ENCODE measurements at regions not wholly inside any gene's neighbourhood (a gene's known extent, or its start where the extent isn't known, plus 50 kb on each side); places are given as distances from the start of the nearest gene placed in this dataset.

DNA sequence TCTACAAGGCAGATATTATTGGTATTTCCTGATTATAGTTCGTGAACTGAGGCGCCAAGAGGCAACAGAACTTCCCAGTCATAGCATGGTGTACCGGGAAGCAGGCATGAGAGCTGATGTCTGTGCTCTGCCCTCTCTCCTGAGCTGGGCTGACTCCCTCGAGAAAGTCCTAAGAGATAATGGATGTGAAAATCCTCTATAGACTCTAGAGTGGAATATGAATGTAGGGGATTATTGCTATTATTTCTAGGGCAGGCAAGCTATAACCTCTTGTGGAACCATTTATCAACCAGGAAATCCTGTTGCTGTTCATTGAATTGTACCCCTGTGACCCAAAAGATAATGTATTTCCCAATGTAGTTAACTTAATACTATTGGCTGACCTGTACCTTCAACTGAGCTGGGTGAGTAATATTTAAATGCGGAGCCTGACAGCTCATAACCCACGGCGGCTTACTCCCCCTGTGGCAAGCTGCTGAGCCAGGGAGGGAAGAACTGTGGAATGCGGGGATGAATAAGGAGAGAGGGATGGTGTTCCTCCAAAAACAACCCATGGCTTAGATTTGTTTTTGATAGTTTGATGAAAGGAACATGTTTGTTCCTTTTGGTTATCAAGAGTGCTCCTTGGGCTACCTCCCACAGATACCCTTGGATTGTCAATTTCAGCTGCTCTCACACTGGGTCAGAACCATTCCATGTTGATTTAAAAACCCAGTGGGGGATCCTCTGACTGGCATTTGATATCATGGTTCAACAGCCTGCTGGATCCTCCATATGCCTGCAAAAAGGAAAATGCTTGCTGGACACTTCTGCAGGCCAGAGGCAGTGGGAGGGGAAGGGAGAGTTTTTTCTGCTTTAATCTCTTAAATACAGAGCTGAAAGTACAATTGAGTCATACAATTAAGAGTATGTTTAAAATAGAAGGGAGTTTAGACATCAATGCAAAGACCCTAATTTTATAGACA lies 339.0 kb upstream of the BOD1L1 start:
- H3K36me3 ChIP-seq: no peaks in the 10 kb centered on the region
- H3K27me3 ChIP-seq: no peaks in the 10 kb centered on the region
- peaks cover 4% of the 10 kb centered on the region for H3K27me3 Mint-ChIP-seq (ENCODE audit: insufficient read depth, low read depth)
- H3K4me1 Mint-ChIP-seq: peaks cover 14% of the 10 kb centered on the region
- TF ChIP-seq EZH2phosphoT487 (IDR thresholded peaks at IDR 0.05): no peak
- no peak for TF ChIP-seq CTCF (IDR thresholded peaks at IDR 0.05)
- no peak for TF ChIP-seq EZH2 (IDR thresholded peaks at IDR 0.05)
- H3K9ac ChIP-seq: no peak overlapping the region
- H4K20me1 ChIP-seq (ENCODE audit: low read depth): no peaks in the 10 kb centered on the region
- no peak overlapping the region for H2AFZ ChIP-seq (replicated peaks)
- H3K4me1 ChIP-seq: no peaks in the 10 kb centered on the region
- H3K4me2 ChIP-seq: no peak overlapping the region
- H3K4me3 ChIP-seq: no peak overlapping the region
- no peaks in the 10 kb centered on the region for H3K9me3 ChIP-seq (ENCODE audit: low read depth)
- H3K79me2 ChIP-seq (ENCODE audit: low read depth): no peaks in the 10 kb centered on the region
- H3K27ac ChIP-seq: no peak overlapping the region
- H3K4me3 Mint-ChIP-seq: no peak overlapping the region
- H3K36me3 Mint-ChIP-seq: no peaks in the 10 kb centered on the region
- H3K9me3 Mint-ChIP-seq: no peaks in the 10 kb centered on the region
- no peaks in the 10 kb centered on the region for H3F3A ChIP-seq (ENCODE audit: low read depth)
- H3K27ac Mint-ChIP-seq: no peak overlapping the region
- DNase-seq (ENCODE audit: low spot score): no peak

DNA sequence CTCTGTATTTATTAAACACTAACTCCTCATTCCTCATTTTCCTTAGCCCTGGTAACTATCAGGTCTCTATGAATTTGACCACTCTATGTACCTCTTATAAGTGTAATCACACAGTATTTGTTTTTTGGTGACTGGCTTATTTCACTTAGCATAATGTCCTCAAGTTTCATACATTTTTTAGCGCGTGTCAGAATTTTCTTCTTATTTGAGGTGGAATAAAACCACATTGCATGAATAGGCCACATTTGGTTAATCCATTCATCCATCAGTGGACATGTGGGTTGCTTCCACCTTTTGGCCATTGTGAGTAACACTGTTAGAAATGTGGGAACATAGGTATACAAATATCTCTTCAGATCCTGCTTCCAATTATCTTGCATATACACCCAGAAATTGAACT lies 341.2 kb upstream of the BOD1L1 start:
- H3K27ac Mint-ChIP-seq: no peak overlapping the region

GRCh38 chr4:13970349-13970748 lies 342.8 kb upstream of the BOD1L1 start:
- no peak overlapping the region for H3K9ac ChIP-seq
- no peak overlapping the region for H3K4me3 Mint-ChIP-seq
- H3K4me3 ChIP-seq: no peak overlapping the region
- H3K9me3 ChIP-seq (ENCODE audit: low read depth): no peaks in the 10 kb centered on the region
- H3K4me1 ChIP-seq: no peaks in the 10 kb centered on the region
- no peak overlapping the region for H2AFZ ChIP-seq (replicated peaks)
- H3K27ac Mint-ChIP-seq: no peak overlapping the region
- H3K79me2 ChIP-seq (ENCODE audit: low read depth): no peaks in the 10 kb centered on the region
- no peaks in the 10 kb centered on the region for H3K36me3 Mint-ChIP-seq
- H3K4me2 ChIP-seq: no peak overlapping the region
- H3K4me1 Mint-ChIP-seq: peaks cover 14% of the 10 kb centered on the region
- H3K27me3 ChIP-seq: no peaks in the 10 kb centered on the region
- peaks cover 2% of the 10 kb centered on the region for H3K27me3 Mint-ChIP-seq (ENCODE audit: insufficient read depth, low read depth)
- H3F3A ChIP-seq (ENCODE audit: low read depth): no peaks in the 10 kb centered on the region
- H3K36me3 ChIP-seq: no peaks in the 10 kb centered on the region
- DNase-seq (ENCODE audit: low spot score): no peak
- TF ChIP-seq EZH2phosphoT487 (IDR thresholded peaks at IDR 0.05) (no peak), CTCF (IDR thresholded peaks at IDR 0.05) (no peak), EZH2 (IDR thresholded peaks at IDR 0.05) (no peak)
- H3K27ac ChIP-seq: no peak overlapping the region
- no peaks in the 10 kb centered on the region for H4K20me1 ChIP-seq (ENCODE audit: low read depth)
- no peaks in the 10 kb centered on the region for H3K9me3 Mint-ChIP-seq

More for the DNA sequence above, 341.2 kb upstream of the BOD1L1 start:
- H3K27me3 ChIP-seq: no peaks in the 10 kb centered on the region
- H3K9ac ChIP-seq: no peak overlapping the region
- H3K27me3 Mint-ChIP-seq (ENCODE audit: insufficient read depth, low read depth): peaks cover 2% of the 10 kb centered on the region
- no peak overlapping the region for H2AFZ ChIP-seq (replicated peaks)
- H4K20me1 ChIP-seq (ENCODE audit: low read depth): no peaks in the 10 kb centered on the region
- no peaks in the 10 kb centered on the region for H3K9me3 Mint-ChIP-seq
- H3K79me2 ChIP-seq (ENCODE audit: low read depth): no peaks in the 10 kb centered on the region
- TF ChIP-seq CTCF (IDR thresholded peaks at IDR 0.05) (no peak), EZH2 (IDR thresholded peaks at IDR 0.05) (no peak), EZH2phosphoT487 (IDR thresholded peaks at IDR 0.05) (no peak)
- H3K4me1 Mint-ChIP-seq: peaks cover 14% of the 10 kb centered on the region
- H3F3A ChIP-seq (ENCODE audit: low read depth): no peaks in the 10 kb centered on the region
- H3K36me3 Mint-ChIP-seq: no peaks in the 10 kb centered on the region
- H3K27ac ChIP-seq: no peak overlapping the region
- DNase-seq (ENCODE audit: low spot score): no peak
- no peaks in the 10 kb centered on the region for H3K9me3 ChIP-seq (ENCODE audit: low read depth)
- no peak overlapping the region for H3K4me2 ChIP-seq
- no peaks in the 10 kb centered on the region for H3K36me3 ChIP-seq
- no peaks in the 10 kb centered on the region for H3K4me1 ChIP-seq
- H3K4me3 Mint-ChIP-seq: no peak overlapping the region
- no peak overlapping the region for H3K4me3 ChIP-seq
